Psoas muscle (tissue), 7 donors: ENCODE measurements at regions not wholly inside any gene's neighbourhood (a gene's known extent, or its start where the extent isn't known, plus 50 kb on each side); places are given as distances from the start of the nearest gene placed in this dataset.

Experiments
- ATAC-seq, 4 donors: fragments of 200-7000 bp; cut with Tn5 transposase; one replicate each; pipeline ENCODE4 v1.9.1; 2020; ENCODE audit warnings: moderate library complexity in 3 of 4, mild to moderate bottlenecking in 2 of 4
- DNase-seq, 2 donors: peaks; one replicate each; pipeline ENCODE4 v3.0.0-alpha.2; 2020
- H3K27ac ChIP-seq: fragments of 200-600 bp; one replicate; pipeline ENCODE4 v1.8.0; 2022
- H3K27me3 ChIP-seq, 3 donors: fragments of 200-600 bp in 1 of 3; one replicate each; pipeline versions ENCODE4 v1.6.1 to v1.8.0; 2013 to 2022; ENCODE audit warnings: low read length in 2 of 3, mild to moderate bottlenecking in 2 of 3, moderate library complexity in 1 of 3; ENCODE audit not compliant: insufficient read depth in 3 of 3
- H3K36me3 ChIP-seq, 2 donors: fragments of 200-600 bp in 1 of 2; one replicate each; pipeline versions ENCODE4 v1.6.1 to v1.8.0; 2013 to 2022; ENCODE audit warnings: low read depth in 1 of 2, mild to moderate bottlenecking in 1 of 2, moderate library complexity in 1 of 2; ENCODE audit not compliant: insufficient read depth in 1 of 2
- H3K4me1 ChIP-seq: fragments of 200-600 bp; one replicate; pipeline ENCODE4 v1.8.0; 2022
- H3K4me3 ChIP-seq: fragments of 200-600 bp; one replicate; pipeline ENCODE4 v1.8.0; 2022; ENCODE audit warnings: mild to moderate bottlenecking
- H3K9me3 ChIP-seq: fragments of 200-600 bp; one replicate; pipeline ENCODE4 v1.8.0; 2022
- CTCF ChIP-seq: fragments of 200-600 bp; IDR thresholded peaks from one replicate; pipeline ENCODE4 v1.8.0; 2022; ENCODE audit warnings: antibody characterized with exemption
- WGBS, 3 donors: extraction: QIAGEN DNeasy Blood & Tissue Kit; methylation state at CpG; one replicate each; pipeline versions ENCODE4 v1.1.6 to v1.1.7; 2013; 5-methylcytosine and 5-hydroxymethylcytosine counted together
- intact Hi-C, 2 donors: fragments of 100-400 bp; cut with DNase I; formaldehyde crosslinking; loops; one replicate each; pipeline versions ENCODE4 v1.11.0 to v1.14.2; 2022
- donor health status: healthy with polysubstance abuse.
- donor health status: DM: no; HTN: no; CAD: no; lungs with moderate emphysema.
- donor health status: Bipolar disorder and iron deficiency.
- donor health status: healthy.
- donor health status: DM: yes; HTN: yes; CAD: no.
- donor health status: DM: no; HTN: no; CAD: no.
- donor health status: DM: yes; HTN: yes; CAD: no.

GRCh38 chr6:168961264-168961656 is 292.4 kb downstream of the THBS2 start:
- Histone ChIP-seq H3K27me3 (peaks cover 0 to 2% (median 0%) of the 10 kb centered on the region in 3 donors), H3K4me3 (no peak overlapping the region), H3K9me3 (no peaks in the 10 kb centered on the region), H3K36me3 (no peaks in the 10 kb centered on the region), H3K27ac (no peak overlapping the region), H3K4me1 (peaks cover 15% of the 10 kb centered on the region)
- DNase-seq (no peak), ATAC-seq (no peak)
- 80 to 95% (median 92%) methylated on average over 13 of the region's 13 CpGs for WGBS, 3 donors
- TF ChIP-seq CTCF: no peak
- intact Hi-C loops: no loop called here

GRCh38 chr6:168960551-168961263 is 292.9 kb downstream of the THBS2 start:
- H3K27me3 ChIP-seq: peaks cover 0 to 2% (median 0%) of the 10 kb centered on the region in 3 donors
- DNase-seq: no peak
- no peak overlapping the region for H3K4me3 ChIP-seq
- no peaks in the 10 kb centered on the region for H3K36me3 ChIP-seq
- no peaks in the 10 kb centered on the region for H3K9me3 ChIP-seq
- H3K4me1 ChIP-seq: peaks cover 15% of the 10 kb centered on the region
- no peak for TF ChIP-seq CTCF
- no peak overlapping the region for H3K27ac ChIP-seq
- 33 to 40% (median 34%) methylated on average over 11 of the region's 11 CpGs for WGBS, 3 donors
- peak in 3 of 4 donors; percentile 69 to 76 (median 72) for ATAC-seq
- intact Hi-C loops: no loop called here

GRCh38 chr6:168959696-168960095 is 293.9 kb downstream of the THBS2 start:
- Histone ChIP-seq H3K4me3 (no peak overlapping the region), H3K27me3 (no peaks in the 10 kb centered on the region), H3K4me1 (peaks cover 15% of the 10 kb centered on the region), H3K27ac (no peak overlapping the region), H3K36me3 (no peaks in the 10 kb centered on the region), H3K9me3 (no peaks in the 10 kb centered on the region)
- no peak for DNase-seq
- no peak for ATAC-seq
- intact Hi-C loops: loop anchor here in 1 of 2 donors (10.0 kb wide), 2 partner anchors 485 to 695 kb away; no protein-coding TSS in a partner anchor
- WGBS, 3 donors: 62 to 84% (median 66%) methylated on average over 4 of the region's 4 CpGs
- no peak for TF ChIP-seq CTCF

- Histone ChIP-seq H3K27me3 (peaks cover 0 to 12% (median 0%) of the 10 kb centered on the region in 3 donors), H3K4me3 (no peak overlapping the region), H3K4me1 (peaks cover 11% of the 10 kb centered on the region), H3K36me3 (no peaks in the 10 kb centered on the region), H3K9me3 (no peaks in the 10 kb centered on the region), H3K27ac (no peak overlapping the region)
- peak; percentile 74 to 94 (median 90) for ATAC-seq
- WGBS, 3 donors: 56 to 63% (median 60%) methylated on average over 6 of the region's 6 CpGs
- peak; percentile 88 for TF ChIP-seq CTCF
- DNase-seq: peak; percentile 64 to 83
- intact Hi-C loops: loop anchor here in 1 of 2 donors (10.0 kb wide), 2 partner anchors 488 to 698 kb away; no protein-coding TSS in a partner anchor
Measured at GRCh38 chr6:168956884-168957730, 296.5 kb downstream of the THBS2 start.
